ENCODE measurements at regions not wholly inside any gene's neighbourhood (a gene's known extent, or its start where the extent isn't known, plus 50 kb on each side); places are given as distances from the start of the nearest gene placed in this dataset.

GRCh38 chr5:88548136-88548805 is 279.6 kb upstream of the TMEM161B start (continued):
- TF ChIP-seq NANOG (IDR thresholded peaks at IDR 0.05; ENCODE audit: borderline replicate concordance) (no peak), ZNF462 (CRISPR knock-in tag; IDR thresholded peaks at IDR 0.05) (no peak)

GRCh38 chr5:88545338-88545737 is 276.7 kb upstream of the TMEM161B start:
- H3K36me3 ChIP-seq (ENCODE audit: insufficient read depth) = no peaks in the 10 kb centered on the region
- H3K4me3 Mint-ChIP-seq = no peak overlapping the region
- H3K4me2 ChIP-seq = no peak overlapping the region
- H3K36me3 Mint-ChIP-seq (ENCODE audit: low read depth) = no peaks in the 10 kb centered on the region
- no peak overlapping the region for H2AFZ ChIP-seq
- no peak for DNase-seq (ENCODE audit: low spot score)
- H3K27me3 ChIP-seq (ENCODE audit: insufficient read depth) = no peaks in the 10 kb centered on the region
- H4K20me1 ChIP-seq (replicated peaks; ENCODE audit: insufficient read depth) = no peaks in the 10 kb centered on the region
- H3K27me3 Mint-ChIP-seq (ENCODE audit: insufficient read depth, low read depth, poor library complexity) = peaks cover 2% of the 10 kb centered on the region
- ATAC-seq = no peak
- H3K27ac Mint-ChIP-seq = no peak overlapping the region
- no peaks in the 10 kb centered on the region for H3K79me2 ChIP-seq (replicated peaks; ENCODE audit: insufficient read depth)
- H3F3A ChIP-seq (replicated peaks; ENCODE audit: low read depth) = no peaks in the 10 kb centered on the region
- no peak for TF ChIP-seq REST (IDR thresholded peaks at IDR 0.05; ENCODE audit: unreplicated experiment)
- no peak for TF ChIP-seq CREB1 (CRISPR knock-in tag; IDR thresholded peaks at IDR 0.05; ENCODE audit: low read depth)
- TF ChIP-seq ZNF114 (CRISPR knock-in tag; IDR thresholded peaks at IDR 0.05) = no peak
- TF ChIP-seq NANOG (IDR thresholded peaks at IDR 0.05; ENCODE audit: borderline replicate concordance) = no peak
- TF ChIP-seq ZNF462 (CRISPR knock-in tag; IDR thresholded peaks at IDR 0.05) = no peak
- H3K9me3 Mint-ChIP-seq = no peaks in the 10 kb centered on the region
- H3K4me3 ChIP-seq = no peak overlapping the region
- H3K4me1 Mint-ChIP-seq = peaks cover 7% of the 10 kb centered on the region; the same call in 2 of the 3 replicates
- H3K27ac ChIP-seq (ENCODE audit: low read depth) = no peak overlapping the region
- peaks cover 6% of the 10 kb centered on the region for H3K4me1 ChIP-seq (ENCODE audit: insufficient read depth)
- H3K9me2 ChIP-seq (ENCODE audit: insufficient read depth) = no peaks in the 10 kb centered on the region

Data from GM23338 (cell line).